LNCaP clone FGC (cell line): ENCODE measurements at regions not wholly inside any gene's neighbourhood (a gene's known extent, or its start where the extent isn't known, plus 50 kb on each side); places are given as distances from the start of the nearest gene placed in this dataset.

Source experiments
- DNase-seq: peaks from one replicate; pipeline ENCODE4 v3.0.0-alpha.2; 2011; ENCODE audit warnings: low read depth
- H3K4me3 ChIP-seq: 2 replicates; pipeline ENCODE4 v1.5.1; 2011; ENCODE audit warnings: mild to moderate bottlenecking, low read depth, low read length, control low read depth
- CTCF ChIP-seq: IDR thresholded peaks from 2 replicates; pipeline ENCODE4 v1.5.1; 2012; ENCODE audit warnings: mild to moderate bottlenecking; ENCODE audit not compliant: control insufficient read depth, insufficient read depth; ENCODE audit errors: extremely low read depth

GRCh38 chr17:5873781-5874180 is 196.4 kb upstream of the WSCD1 start:
- TF ChIP-seq CTCF, result no peak
- DNase-seq, result no peak

GRCh38 chr17:5874486-5874885 is 195.7 kb upstream of the WSCD1 start:
- no peak for TF ChIP-seq CTCF
- DNase-seq, result no peak
- no peak overlapping the region for H3K4me3 ChIP-seq

More at GRCh38 chr17:5873781-5874180, 196.4 kb upstream of the WSCD1 start:
- H3K4me3 ChIP-seq, result no peak overlapping the region

- no peak for TF ChIP-seq CTCF
- no peak overlapping the region for H3K4me3 ChIP-seq
- no peak for DNase-seq
Measured at GRCh38 chr17:5877366-5877765, 192.8 kb upstream of the WSCD1 start.

- TF ChIP-seq CTCF, result no peak
- H3K4me3 ChIP-seq, result no peak overlapping the region
- DNase-seq, result peak; percentile 30
Measured at GRCh38 chr17:5877948-5878347, 192.2 kb upstream of the WSCD1 start.

- TF ChIP-seq CTCF, result no peak
- no peak for DNase-seq
- H3K4me3 ChIP-seq, result no peak overlapping the region
Measured at GRCh38 chr17:5881849-5882248, 188.3 kb upstream of the WSCD1 start.

GRCh38 chr17:5883775-5884665 is 186.2 kb upstream of the WSCD1 start:
- H3K4me3 ChIP-seq, result no peak overlapping the region
- TF ChIP-seq CTCF, result no peak
- no peak for DNase-seq

GRCh38 chr17:5885336-5885735 is 184.8 kb upstream of the WSCD1 start:
- TF ChIP-seq CTCF, result no peak
- DNase-seq, result no peak
- no peak overlapping the region for H3K4me3 ChIP-seq
